Neuronal stem cell (in vitro differentiated cells): ENCODE measurements at regions not wholly inside any gene's neighbourhood (a gene's known extent, or its start where the extent isn't known, plus 50 kb on each side); places are given as distances from the start of the nearest gene placed in this dataset.

Experiments used
- DNase-seq: peaks from one replicate; pipeline ENCODE4 v3.0.0-alpha.2; 2013; ENCODE audit warnings: low spot score
- H2AFZ ChIP-seq: one replicate; pipeline ENCODE4 v1.6.1; 2013; ENCODE audit warnings: mild to moderate bottlenecking, low read length, inconsistent platforms
- H2AK5ac ChIP-seq: 2 replicates; pipeline ENCODE4 v1.6.1; 2013; ENCODE audit warnings: low read depth, mild to moderate bottlenecking, inconsistent platforms, low read length, moderate library complexity, mixed read lengths
- H2BK120ac ChIP-seq: 2 replicates; pipeline ENCODE4 v1.6.1; 2013; ENCODE audit warnings: low read depth, mild to moderate bottlenecking, inconsistent platforms, low read length, moderate library complexity, mixed read lengths
- H2BK12ac ChIP-seq: one replicate; pipeline ENCODE4 v1.6.1; 2013; ENCODE audit warnings: low read length, inconsistent platforms
- H2BK15ac ChIP-seq: 2 replicates; pipeline ENCODE4 v1.6.1; 2013; ENCODE audit warnings: mild to moderate bottlenecking, low read length, inconsistent platforms, mixed read lengths
- H2BK5ac ChIP-seq: one replicate; pipeline ENCODE4 v1.6.1; 2013; ENCODE audit warnings: inconsistent platforms, mild to moderate bottlenecking, low read length, moderate library complexity
- H3K14ac ChIP-seq: one replicate; pipeline ENCODE4 v1.6.1; 2013; ENCODE audit warnings: low read length, inconsistent platforms
- H3K18ac ChIP-seq: 2 replicates; pipeline ENCODE4 v1.6.1; 2013; ENCODE audit warnings: low read length, inconsistent platforms
- H3K23ac ChIP-seq: 2 replicates; pipeline ENCODE4 v1.6.1; 2013; ENCODE audit warnings: low read depth, mild to moderate bottlenecking, mixed read lengths, low read length, inconsistent platforms; ENCODE audit not compliant: poor library complexity
- H3K27ac ChIP-seq: replicated peaks from 3 replicates; pipeline ENCODE4 v1.5.1; 2013; ENCODE audit warnings: low read length, inconsistent platforms
- H3K27me3 ChIP-seq, 3 experiments: 2 replicates each; pipeline ENCODE4 v1.6.1; 2013; ENCODE audit warnings: low read length in 3 of 3, mild to moderate bottlenecking in 2 of 3, inconsistent platforms in 1 of 3, low read depth in 1 of 3, mixed read lengths in 1 of 3, moderate library complexity in 1 of 3; ENCODE audit not compliant: control insufficient read depth in 3 of 3, insufficient read depth in 3 of 3
- H3K36me3 ChIP-seq, 2 donors: replicated peaks in 1 of 2; 2 replicates each; pipeline ENCODE4 v1.6.1; 2013; ENCODE audit warnings: low read length in 2 of 2; ENCODE audit not compliant: control insufficient read depth in 2 of 2, insufficient read depth in 2 of 2
- H3K4ac ChIP-seq: 2 replicates; pipeline ENCODE4 v1.6.1; 2013; ENCODE audit warnings: inconsistent platforms, mild to moderate bottlenecking, low read length, moderate library complexity
- H3K4me1 ChIP-seq, 2 donors: 1 replicate in 1 of 2; 2 replicates in 1 of 2; pipeline ENCODE4 v1.6.1; 2013; ENCODE audit warnings: low read length in 2 of 2, low read depth in 1 of 2; ENCODE audit not compliant: control insufficient read depth in 2 of 2, insufficient read depth in 1 of 2
- H3K4me2 ChIP-seq: one replicate; pipeline ENCODE4 v1.6.1; 2013; ENCODE audit warnings: mild to moderate bottlenecking, low read length, inconsistent platforms; ENCODE audit not compliant: insufficient read depth, poor library complexity, severe bottlenecking
- H3K4me3 ChIP-seq, 2 donors: 2 replicates each; pipeline ENCODE4 v1.5.1; 2013; ENCODE audit warnings: low read length in 2 of 2, mild to moderate bottlenecking in 2 of 2, inconsistent platforms in 1 of 2, moderate library complexity in 1 of 2
- H3K79me1 ChIP-seq: one replicate; pipeline ENCODE4 v1.6.1; 2013; ENCODE audit warnings: low read depth, mild to moderate bottlenecking, inconsistent platforms, low read length, moderate library complexity
- H3K9ac ChIP-seq: one replicate; pipeline ENCODE4 v1.6.1; 2013; ENCODE audit warnings: mild to moderate bottlenecking, low read depth, low read length, inconsistent platforms; ENCODE audit not compliant: poor library complexity
- H3K9me3 ChIP-seq, 2 donors: replicated peaks in 1 of 2; 2 replicates each; pipeline versions ENCODE3 to v1.6.1; 2013; ENCODE audit warnings: low read length in 2 of 2, mild to moderate bottlenecking in 2 of 2, inconsistent platforms in 1 of 2, low read depth in 1 of 2, mixed read lengths in 1 of 2, moderate library complexity in 1 of 2; ENCODE audit not compliant: control insufficient read depth in 2 of 2, insufficient read depth in 1 of 2
- H4K8ac ChIP-seq: one replicate; pipeline ENCODE4 v1.6.1; 2013; ENCODE audit warnings: low read depth, mild to moderate bottlenecking, inconsistent platforms, low read length, moderate library complexity
- H4K91ac ChIP-seq: one replicate; pipeline ENCODE4 v1.6.1; 2013; ENCODE audit warnings: low read length, low read depth, mild to moderate bottlenecking, inconsistent platforms; ENCODE audit not compliant: poor library complexity
- WGBS, 2 donors: extraction: QIAGEN DNeasy Blood & Tissue Kit; methylation state at CpG; one replicate each; pipeline ENCODE4 v1.1.7; 2013; ENCODE audit warnings: missing lambda C conversion rate in 2 of 2, mixed read lengths in 1 of 2; ENCODE audit not compliant: insufficient read length in 2 of 2, insufficient replicate concordance in 1 of 2; ENCODE audit errors: extremely low coverage in 2 of 2; 5-methylcytosine and 5-hydroxymethylcytosine counted together

DNA sequence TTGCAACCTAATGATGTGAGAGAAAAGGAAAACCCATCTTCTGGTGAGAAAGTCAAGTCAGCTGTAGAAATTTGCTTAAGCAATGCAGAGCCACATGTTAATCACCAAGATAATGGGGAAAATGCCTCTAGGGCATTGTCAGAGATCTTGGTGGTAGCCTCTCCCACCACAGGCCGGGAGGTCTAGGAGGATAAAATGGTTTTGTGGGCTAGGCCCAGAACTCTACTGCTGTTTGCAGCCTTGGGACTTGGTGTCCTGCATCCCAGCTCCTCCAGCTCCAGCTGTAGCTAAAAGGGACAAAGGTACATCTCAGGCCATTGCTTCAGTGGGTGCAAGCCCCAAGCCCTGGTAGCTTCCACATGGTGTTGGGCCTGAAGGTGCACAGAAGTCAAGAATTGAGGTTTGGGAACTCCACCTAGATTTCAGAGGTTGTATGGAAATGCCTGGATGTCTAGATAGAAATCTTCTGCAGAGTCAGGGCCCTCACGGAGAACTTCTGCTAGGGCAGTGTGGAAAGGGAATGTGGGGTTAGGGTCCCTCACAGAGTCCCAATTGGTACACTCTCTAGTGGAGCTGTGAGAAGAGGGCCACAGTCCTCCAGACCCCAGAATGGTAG is 382.2 kb upstream of the KLHL1 start:
- H2BK5ac ChIP-seq = no peak overlapping the region
- no peaks in the 10 kb centered on the region for H3K27me3 ChIP-seq
- no peak overlapping the region for H4K91ac ChIP-seq
- H3K18ac ChIP-seq = no peak overlapping the region
- no peak overlapping the region for H3K27ac ChIP-seq
- H3K4ac ChIP-seq = no peak overlapping the region
- H3K4me1 ChIP-seq = no peaks in the 10 kb centered on the region
- H3K4me3 ChIP-seq = no peak overlapping the region
- no peak overlapping the region for H3K4me2 ChIP-seq
- H3K23ac ChIP-seq = no peak overlapping the region
- no peak overlapping the region for H3K14ac ChIP-seq
- no peak overlapping the region for H2BK120ac ChIP-seq
- H2AK5ac ChIP-seq = no peak overlapping the region
- no peak for DNase-seq
- H3K9me3 ChIP-seq = peaks cover 6% of the 10 kb centered on the region in 2 donors
- H3K36me3 ChIP-seq = no peaks in the 10 kb centered on the region
- H2AFZ ChIP-seq = no peak overlapping the region
- no CpG with 5 or more reads among the region's 2 CpGs for WGBS, 2 donors
- H4K8ac ChIP-seq = no peak overlapping the region
- H2BK12ac ChIP-seq = no peak overlapping the region
- no peak overlapping the region for H2BK15ac ChIP-seq
- no peaks in the 10 kb centered on the region for H3K79me1 ChIP-seq
- H3K9ac ChIP-seq = no peak overlapping the region

DNA sequence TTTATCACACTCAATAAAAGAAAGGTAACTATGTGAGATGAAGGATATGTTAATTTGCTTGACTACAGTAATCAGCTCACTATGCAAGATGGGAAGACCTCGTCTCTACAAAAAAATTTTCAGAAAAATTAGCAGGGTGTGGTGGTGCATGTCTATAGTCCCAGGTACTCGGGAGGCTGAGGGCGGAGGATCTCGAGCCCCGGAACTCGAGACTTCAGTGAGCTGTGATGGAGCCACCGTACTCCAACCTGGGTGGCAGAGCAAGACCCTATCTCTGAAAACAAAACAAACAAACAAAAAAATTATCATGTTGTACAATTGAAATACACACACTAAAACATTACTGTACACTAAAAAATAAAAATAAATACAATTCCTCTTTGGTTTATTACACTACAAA is 376.7 kb upstream of the KLHL1 start:
- Histone ChIP-seq H3K14ac (no peak overlapping the region), H4K91ac (no peak overlapping the region), H3K79me1 (no peaks in the 10 kb centered on the region), H3K9me3 (no peaks in the 10 kb centered on the region), H2BK120ac (no peak overlapping the region), H3K23ac (no peak overlapping the region), H2BK15ac (no peak overlapping the region), H3K4me2 (no peak overlapping the region), H3K18ac (no peak overlapping the region), H3K4me1 (no peaks in the 10 kb centered on the region), H3K9ac (no peak overlapping the region), H3K36me3 (no peaks in the 10 kb centered on the region), H2AK5ac (no peak overlapping the region), H3K27me3 (no peaks in the 10 kb centered on the region), H2BK12ac (no peak overlapping the region), H3K4ac (no peak overlapping the region), H3K4me3 (no peak overlapping the region), H4K8ac (no peak overlapping the region), H2AFZ (no peak overlapping the region), H2BK5ac (no peak overlapping the region), H3K27ac (no peak overlapping the region)
- no CpG with 5 or more reads among the region's 7 CpGs for WGBS, 2 donors
- no peak for DNase-seq

DNA sequence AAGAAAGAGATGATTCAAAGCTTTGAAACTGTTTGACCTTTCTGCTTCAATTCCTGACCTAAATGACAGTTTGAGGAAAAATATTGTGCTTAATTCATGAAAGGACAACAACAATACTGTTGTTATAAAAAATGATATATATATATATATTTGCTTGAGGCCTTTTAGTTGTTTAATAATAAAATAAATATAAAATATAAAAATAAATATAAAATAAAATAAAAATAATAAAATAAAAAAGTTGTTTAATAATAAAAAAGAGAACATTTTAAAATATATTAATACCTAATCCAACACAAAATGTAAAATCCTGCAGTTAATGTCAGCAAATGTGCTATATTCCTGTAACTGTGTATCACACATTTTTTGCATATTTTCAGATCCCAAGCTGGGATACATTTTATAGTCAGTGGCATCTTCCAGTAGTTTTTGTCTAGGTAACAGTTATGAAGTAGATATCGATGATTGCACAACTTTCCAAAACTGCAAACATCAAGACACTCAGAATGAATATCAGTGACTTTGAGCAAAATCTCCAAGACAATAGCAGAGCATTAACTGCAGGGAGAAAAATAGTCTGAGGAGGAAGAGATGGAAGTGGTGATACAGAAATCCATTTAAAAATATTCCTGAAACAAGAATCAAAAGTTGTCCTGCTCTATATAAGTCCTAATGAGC is 375.5 kb upstream of the KLHL1 start:
- Histone ChIP-seq H2BK5ac (no peak overlapping the region), H2BK120ac (no peak overlapping the region), H3K9ac (no peak overlapping the region), H3K18ac (no peak overlapping the region), H3K27me3 (no peaks in the 10 kb centered on the region), H3K27ac (no peak overlapping the region), H3K36me3 (no peaks in the 10 kb centered on the region), H3K4me1 (no peaks in the 10 kb centered on the region), H2AFZ (no peak overlapping the region), H3K79me1 (no peaks in the 10 kb centered on the region), H2BK12ac (no peak overlapping the region), H2BK15ac (no peak overlapping the region), H4K91ac (no peak overlapping the region), H4K8ac (no peak overlapping the region), H3K9me3 (no peaks in the 10 kb centered on the region), H3K14ac (no peak overlapping the region), H3K4me2 (no peak overlapping the region), H2AK5ac (no peak overlapping the region), H3K4ac (no peak overlapping the region), H3K4me3 (no peak overlapping the region), H3K23ac (no peak overlapping the region)
- WGBS, 2 donors = no CpG with 5 or more reads among the region's 1 CpG
- DNase-seq = no peak

DNA sequence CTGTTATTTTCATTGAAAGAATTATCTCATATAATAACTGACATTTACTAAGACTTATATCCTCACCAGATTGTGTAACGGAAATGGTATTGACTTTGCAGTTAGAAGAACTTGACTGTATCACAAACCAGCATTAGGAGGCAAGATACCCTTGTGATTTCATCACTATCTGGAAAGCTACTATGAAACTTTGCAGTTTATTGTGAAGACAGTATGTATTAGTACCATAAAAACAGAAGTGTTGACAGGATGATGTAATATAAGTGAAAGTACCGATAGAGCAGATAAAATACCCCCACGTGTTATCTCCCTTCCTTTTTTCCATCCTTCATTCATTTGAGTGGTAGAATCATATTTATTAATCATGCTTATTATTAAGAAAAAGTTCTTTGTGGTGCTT is 365.7 kb upstream of the KLHL1 start:
- H2BK12ac ChIP-seq = no peak overlapping the region
- H3K23ac ChIP-seq = no peak overlapping the region
- no peak overlapping the region for H2BK5ac ChIP-seq
- no peaks in the 10 kb centered on the region for H3K27me3 ChIP-seq
- no peak overlapping the region for H3K27ac ChIP-seq
- H4K8ac ChIP-seq = no peak overlapping the region
- H3K36me3 ChIP-seq = no peaks in the 10 kb centered on the region
- no peak overlapping the region for H2AFZ ChIP-seq
- H3K9ac ChIP-seq = no peak overlapping the region
- H3K4me3 ChIP-seq = no peak overlapping the region
- no peaks in the 10 kb centered on the region for H3K4me1 ChIP-seq
- H3K4ac ChIP-seq = no peak overlapping the region
- no peak overlapping the region for H3K14ac ChIP-seq
- H2BK120ac ChIP-seq = no peak overlapping the region
- no peak overlapping the region for H2BK15ac ChIP-seq
- no CpG with 5 or more reads among the region's 3 CpGs for WGBS, 2 donors
- H3K4me2 ChIP-seq = no peak overlapping the region
- DNase-seq = no peak
- no peak overlapping the region for H4K91ac ChIP-seq
- H3K79me1 ChIP-seq = no peaks in the 10 kb centered on the region
- no peak overlapping the region for H2AK5ac ChIP-seq
- H3K9me3 ChIP-seq = no peaks in the 10 kb centered on the region
- H3K18ac ChIP-seq = no peak overlapping the region
